ENCODE measurements at regions not wholly inside any gene's neighbourhood (a gene's known extent, or its start where the extent isn't known, plus 50 kb on each side); places are given as distances from the start of the nearest gene placed in this dataset.

- TF ChIP-seq THAP12 (CRISPR knock-in tag; IDR thresholded peaks at IDR 0.05) (no peak), PTBP1 (IDR thresholded peaks at IDR 0.05; ENCODE audit: low read depth, low read length) (no peak), FOXA3 (CRISPR knock-in tag; conservative IDR thresholded peaks at IDR 0.05 in 1 of 2, IDR thresholded peaks at IDR 0.05 in 1 of 2) (no peak), CREBBP (IDR thresholded peaks at IDR 0.05; ENCODE audit: low read depth, low read length) (no peak)
- TF ChIP-seq, protein P1, sequence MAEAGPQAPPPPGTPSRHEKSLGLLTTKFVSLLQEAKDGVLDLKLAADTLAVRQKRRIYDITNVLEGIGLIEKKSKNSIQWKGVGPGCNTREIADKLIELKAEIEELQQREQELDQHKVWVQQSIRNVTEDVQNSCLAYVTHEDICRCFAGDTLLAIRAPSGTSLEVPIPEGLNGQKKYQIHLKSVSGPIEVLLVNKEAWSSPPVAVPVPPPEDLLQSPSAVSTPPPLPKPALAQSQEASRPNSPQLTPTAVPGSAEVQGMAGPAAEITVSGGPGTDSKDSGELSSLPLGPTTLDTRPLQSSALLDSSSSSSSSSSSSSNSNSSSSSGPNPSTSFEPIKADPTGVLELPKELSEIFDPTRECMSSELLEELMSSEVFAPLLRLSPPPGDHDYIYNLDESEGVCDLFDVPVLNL (CRISPR knock-in tag; IDR thresholded peaks at IDR 0.05; ENCODE audit: low read depth): no peak
Observed at GRCh38 chr2:219789476-219789875, 162.0 kb downstream of the SLC4A3 start (continued).

DNA sequence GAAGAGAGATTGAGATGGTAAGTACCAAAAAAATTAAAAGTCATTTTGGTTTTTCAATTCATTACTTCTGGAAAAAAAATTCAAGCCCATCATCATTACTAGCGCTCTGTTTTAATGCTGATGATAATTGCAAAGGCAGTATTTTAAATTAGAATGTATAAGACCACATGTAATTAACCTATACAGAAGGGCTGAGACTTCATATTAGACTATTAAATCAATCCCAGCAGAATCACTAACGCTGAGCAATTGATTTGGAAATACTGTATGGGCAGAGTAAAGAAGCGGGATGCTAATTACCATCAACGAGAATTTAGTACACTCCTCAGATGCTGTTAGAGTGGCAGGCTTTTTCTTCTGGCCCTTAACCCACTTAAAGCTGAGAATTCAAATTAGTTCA is 165.0 kb downstream of the SLC4A3 start:
- Histone ChIP-seq H2AFZ (ENCODE audit: low read depth, low read length) (no peak overlapping the region), H3K4me1 (replicated peaks in 1 of 2; ENCODE audit: control insufficient read depth in 2 of 2, insufficient read depth in 2 of 2, low read length in 2 of 2) (no peaks in the 10 kb centered on the region), H3K27ac (ENCODE audit: extremely low read depth, low read depth, low read length) (no peak overlapping the region), H3K4me2 (ENCODE audit: insufficient read depth, low read length) (no peak overlapping the region), H3K9me3 (replicated peaks; ENCODE audit: control insufficient read depth, insufficient read depth, low read depth, low read length) (no peaks in the 10 kb centered on the region), H4K20me1 (replicated peaks; ENCODE audit: control insufficient read depth, insufficient read depth, low read length) (no peaks in the 10 kb centered on the region), H3K9me1 (ENCODE audit: control insufficient read depth, insufficient read depth, low read length) (no peaks in the 10 kb centered on the region), H3K27me3 (ENCODE audit: control insufficient read depth in 2 of 2, insufficient read depth in 2 of 2, low read length in 2 of 2) (no peaks in the 10 kb centered on the region), H3K9ac (ENCODE audit: insufficient read depth in 1 of 2, low read depth in 2 of 2, low read length in 2 of 2) (no peak overlapping the region), H3K79me2 (ENCODE audit: control insufficient read depth, insufficient read depth, low read length) (no peaks in the 10 kb centered on the region), H3K4me3 (no peak overlapping the region), H3K36me3 (ENCODE audit: control insufficient read depth, insufficient read depth, low read length) (no peaks in the 10 kb centered on the region)
- CTCF ChIA-PET (ENCODE audit: low intra/inter-chr PET ratio): no interaction called here
- in situ Hi-C loops (cut with MboI) (no loop called here), intact Hi-C loops (cut with micrococcal nuclease) (no loop called here)
- WGBS (ENCODE audit: insufficient coverage, low coverage, missing lambda C conversion rate): 0% methylated on average over 4 of the region's 4 CpGs
- TF ChIP-seq MTA2 (IDR thresholded peaks at IDR 0.05; ENCODE audit: low read depth): no peak
- no peak for TF ChIP-seq PTRF (tag; IDR thresholded peaks at IDR 0.05)
- no TSS peak for BruUV-seq (replicated peaks)
- ATAC-seq (no peak), FAIRE-seq (no peak), DNase-seq (ENCODE audit: extremely low read depth in 1 of 4, low spot score in 3 of 4) (no peak)
- POLR2A ChIA-PET: no interaction called here

Data from K562 (cell line).